ENCODE measurements at regions not wholly inside any gene's neighbourhood (a gene's known extent, or its start where the extent isn't known, plus 50 kb on each side); places are given as distances from the start of the nearest gene placed in this dataset.

GRCh38 chr4:159422019-159422418, 319.1 kb downstream of the RAPGEF2 start:
- TF ChIP-seq CTCF (IDR thresholded peaks at IDR 0.05; ENCODE audit: low read length) (no peak), EZH2 (optimal IDR thresholded peaks at IDR 0.05; ENCODE audit: low read depth, low read length) (no peak)

Data from MM.1S (cell line).